Muscle layer of duodenum (tissue), 2 donors: ENCODE measurements at regions not wholly inside any gene's neighbourhood (a gene's known extent, or its start where the extent isn't known, plus 50 kb on each side); places are given as distances from the start of the nearest gene placed in this dataset.
"Not testable (repeated sequence)": the region's sequence is repeated elsewhere in the genome, so short reads cannot be mapped to it uniquely, and the experiment has no call there.

ENCODE experiments used
- H3K27ac ChIP-seq: one replicate; pipeline ENCODE4 v1.7.0; 2013; ENCODE audit warnings: mild to moderate bottlenecking, low read length
- H3K27me3 ChIP-seq: one replicate; pipeline ENCODE4 v1.7.0; 2013; ENCODE audit warnings: low read depth, mild to moderate bottlenecking, control low read depth, low read length
- H3K36me3 ChIP-seq, 2 donors: one replicate each; pipeline ENCODE4 v1.7.0; 2013; ENCODE audit warnings: low read length in 2 of 2, control low read depth in 1 of 2, mild to moderate bottlenecking in 1 of 2; ENCODE audit not compliant: insufficient read depth in 2 of 2, control insufficient read depth in 1 of 2
- H3K4me1 ChIP-seq, 2 donors: one replicate each; pipeline ENCODE4 v1.7.0; 2013; ENCODE audit warnings: low read length in 2 of 2, mild to moderate bottlenecking in 2 of 2, control low read depth in 1 of 2, moderate library complexity in 1 of 2; ENCODE audit not compliant: insufficient read depth in 2 of 2, control insufficient read depth in 1 of 2
- H3K4me3 ChIP-seq, 2 donors: one replicate each; pipeline ENCODE4 v1.7.0; 2013; ENCODE audit warnings: low read length in 2 of 2, low read depth in 1 of 2, mild to moderate bottlenecking in 1 of 2
- H3K9me3 ChIP-seq, 2 donors: one replicate each; pipeline ENCODE4 v1.7.0; 2013; ENCODE audit warnings: low read length in 2 of 2, control low read depth in 1 of 2, mild to moderate bottlenecking in 1 of 2; ENCODE audit not compliant: control insufficient read depth in 1 of 2
- donor health status: healthy.

DNA sequence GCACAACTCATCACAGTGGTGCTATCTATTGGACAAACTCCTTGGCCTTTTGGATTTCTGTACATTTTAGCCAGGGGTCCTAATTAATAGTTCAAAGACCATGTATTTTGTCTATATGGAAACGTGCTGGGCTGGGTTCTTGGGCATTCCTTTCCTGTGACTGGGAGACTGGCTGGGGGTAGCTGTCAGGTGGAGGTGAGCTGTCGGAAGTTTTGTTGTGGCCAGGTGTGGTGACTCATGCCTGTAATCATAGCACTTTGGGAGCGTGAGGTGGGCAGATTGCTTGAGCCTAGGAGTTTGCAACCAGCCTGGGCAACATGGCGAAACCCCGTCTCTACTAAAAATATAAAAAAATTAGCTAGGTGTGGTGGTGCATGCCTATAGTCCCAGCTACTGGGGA is 392.4 kb downstream of the RPS6KC1 start:
- no peaks in the 10 kb centered on the region for H3K9me3 ChIP-seq
- H3K27me3 ChIP-seq, result no peaks in the 10 kb centered on the region
- no peaks in the 10 kb centered on the region for H3K4me1 ChIP-seq
- no peak overlapping the region for H3K27ac ChIP-seq
- H3K4me3 ChIP-seq, result no peak overlapping the region
- no peaks in the 10 kb centered on the region for H3K36me3 ChIP-seq

GRCh38 chr1:213444224-213444623 is 393.2 kb downstream of the RPS6KC1 start:
- Histone ChIP-seq H3K36me3 (no peaks in the 10 kb centered on the region), H3K9me3 (no peaks in the 10 kb centered on the region), H3K4me1 (no peaks in the 10 kb centered on the region), H3K27ac (no peak overlapping the region), H3K27me3 (no peaks in the 10 kb centered on the region), H3K4me3 (no peak overlapping the region)

GRCh38 chr1:213446496-213446895 is 395.5 kb downstream of the RPS6KC1 start:
- no peak overlapping the region for H3K4me3 ChIP-seq
- no peaks in the 10 kb centered on the region for H3K27me3 ChIP-seq
- H3K9me3 ChIP-seq, result no peaks in the 10 kb centered on the region
- H3K27ac ChIP-seq, result no peak overlapping the region
- no peaks in the 10 kb centered on the region for H3K4me1 ChIP-seq
- no peaks in the 10 kb centered on the region for H3K36me3 ChIP-seq

DNA sequence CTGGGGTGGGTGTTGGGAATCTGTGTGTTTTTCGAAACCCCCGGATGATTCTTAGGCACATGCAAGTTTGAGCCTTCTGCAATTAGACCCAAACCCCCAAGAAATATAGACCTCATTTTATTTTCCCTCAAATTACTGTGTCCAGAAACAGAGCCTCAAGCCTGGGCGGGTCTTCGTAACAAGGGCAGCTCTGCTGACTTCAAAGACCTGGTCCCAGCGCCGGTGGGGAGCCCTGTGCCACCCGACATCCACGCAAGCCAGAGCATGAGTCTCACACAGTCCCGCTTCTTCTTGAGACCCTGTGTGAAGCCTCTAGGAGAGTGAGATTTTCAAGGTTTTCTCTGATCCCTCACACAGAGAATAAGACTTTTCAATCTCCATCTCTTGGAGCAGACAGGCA is 397.3 kb downstream of the RPS6KC1 start:
- Histone ChIP-seq H3K4me1 (no peaks in the 10 kb centered on the region), H3K9me3 (no peaks in the 10 kb centered on the region), H3K27me3 (no peaks in the 10 kb centered on the region), H3K27ac (no peak overlapping the region), H3K4me3 (no peak overlapping the region), H3K36me3 (no peaks in the 10 kb centered on the region)

DNA sequence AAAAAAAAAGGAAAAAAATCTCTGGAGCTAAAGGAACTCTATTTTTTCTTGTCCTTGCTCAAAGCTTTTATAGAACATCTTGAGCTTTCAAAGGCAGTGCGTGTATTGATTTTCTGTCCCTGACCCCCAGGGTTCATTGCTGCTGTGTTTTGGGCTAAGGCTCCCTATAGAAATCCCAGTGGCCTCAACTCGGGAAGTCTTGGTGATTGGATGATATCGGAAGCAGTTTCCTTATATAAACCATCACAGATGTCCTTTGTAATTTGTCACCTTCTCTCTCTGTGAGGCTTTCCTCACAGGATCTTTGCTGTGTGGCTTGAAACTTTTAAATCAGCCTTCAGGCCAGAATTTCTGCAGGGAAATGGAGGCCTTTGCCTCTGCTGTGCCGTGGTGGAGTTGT is 397.7 kb downstream of the RPS6KC1 start:
- no peaks in the 10 kb centered on the region for H3K9me3 ChIP-seq
- H3K36me3 ChIP-seq, result no peaks in the 10 kb centered on the region
- H3K4me3 ChIP-seq, result no peak overlapping the region
- no peaks in the 10 kb centered on the region for H3K4me1 ChIP-seq
- no peak overlapping the region for H3K27ac ChIP-seq
- no peaks in the 10 kb centered on the region for H3K27me3 ChIP-seq

- Histone ChIP-seq H3K36me3 (no peaks in the 10 kb centered on the region), H3K9me3 (no peaks in the 10 kb centered on the region), H3K4me1 (peaks cover 0 to 6% of the 10 kb centered on the region in 2 donors), H3K27ac (no peak overlapping the region), H3K27me3 (no peaks in the 10 kb centered on the region), H3K4me3 (no peak overlapping the region)
Observed at GRCh38 chr1:213452501-213452900, 401.5 kb downstream of the RPS6KC1 start.

GRCh38 chr1:213457186-213457585 is 406.1 kb downstream of the RPS6KC1 start:
- no peak overlapping the region for H3K27ac ChIP-seq
- no peaks in the 10 kb centered on the region for H3K9me3 ChIP-seq
- peaks cover 0 to 6% of the 10 kb centered on the region in 2 donors for H3K4me1 ChIP-seq
- H3K27me3 ChIP-seq, result no peaks in the 10 kb centered on the region
- no peaks in the 10 kb centered on the region for H3K36me3 ChIP-seq
- no peak overlapping the region for H3K4me3 ChIP-seq

DNA sequence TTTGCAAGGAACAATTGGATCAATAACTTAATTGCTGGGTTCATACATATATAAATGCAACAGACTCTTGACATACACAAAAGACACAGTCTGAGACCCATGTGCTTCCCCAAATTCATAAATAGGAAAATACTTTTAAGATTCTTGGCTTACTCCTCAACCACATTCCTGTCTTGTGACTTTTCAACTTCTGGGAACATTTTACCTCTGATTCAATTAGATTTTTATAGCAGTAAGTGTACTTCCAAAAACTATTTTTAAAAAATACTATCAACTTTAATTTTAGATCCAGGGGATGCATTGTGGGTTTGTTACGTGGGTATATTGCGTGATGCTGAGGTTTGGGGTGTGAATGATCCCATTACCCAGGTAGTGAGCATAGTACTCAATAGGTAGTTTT is 406.7 kb downstream of the RPS6KC1 start:
- H3K27me3 ChIP-seq, result no peaks in the 10 kb centered on the region
- no peak overlapping the region for H3K27ac ChIP-seq
- H3K9me3 ChIP-seq, result no peaks in the 10 kb centered on the region
- H3K4me1 ChIP-seq, result peaks cover 0 to 6% of the 10 kb centered on the region in 2 donors
- H3K36me3 ChIP-seq, result no peaks in the 10 kb centered on the region
- H3K4me3 ChIP-seq, result no peak overlapping the region

DNA sequence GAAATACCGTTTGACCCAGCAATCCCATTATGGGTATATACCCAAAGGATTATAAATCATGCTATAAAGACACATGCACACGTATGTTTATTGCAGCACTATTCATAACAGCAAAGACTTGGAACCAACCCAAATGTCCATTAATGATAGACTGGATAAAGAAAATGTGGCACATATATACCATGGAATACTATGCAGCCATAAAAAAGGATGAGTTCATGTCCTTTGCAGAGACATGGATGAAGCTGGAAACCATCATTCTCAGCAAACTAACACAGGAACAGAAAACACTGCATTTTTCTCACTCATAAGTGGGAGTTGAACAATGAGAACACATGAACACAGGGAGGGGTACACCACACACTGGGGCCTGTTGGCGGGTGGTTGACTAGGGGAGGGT is 411.3 kb downstream of the RPS6KC1 start:
- H3K27ac ChIP-seq, H3K4me3 ChIP-seq, H3K9me3 ChIP-seq, H3K27me3 ChIP-seq, H3K36me3 ChIP-seq, H3K4me1 ChIP-seq: not testable (repeated sequence)

- H3K4me3 ChIP-seq, result no peak overlapping the region
- H3K27ac ChIP-seq, result no peak overlapping the region
- H3K36me3 ChIP-seq, result no peaks in the 10 kb centered on the region
- H3K27me3 ChIP-seq, result no peaks in the 10 kb centered on the region
- no peaks in the 10 kb centered on the region for H3K9me3 ChIP-seq
- H3K4me1 ChIP-seq, result no peaks in the 10 kb centered on the region
Observed at GRCh38 chr1:213464786-213465460, 413.9 kb downstream of the RPS6KC1 start.

GRCh38 chr1:213466541-213466940 is 415.5 kb downstream of the RPS6KC1 start:
- H3K27ac ChIP-seq, result no peak overlapping the region
- H3K36me3 ChIP-seq, result no peaks in the 10 kb centered on the region
- no peak overlapping the region for H3K4me3 ChIP-seq

DNA sequence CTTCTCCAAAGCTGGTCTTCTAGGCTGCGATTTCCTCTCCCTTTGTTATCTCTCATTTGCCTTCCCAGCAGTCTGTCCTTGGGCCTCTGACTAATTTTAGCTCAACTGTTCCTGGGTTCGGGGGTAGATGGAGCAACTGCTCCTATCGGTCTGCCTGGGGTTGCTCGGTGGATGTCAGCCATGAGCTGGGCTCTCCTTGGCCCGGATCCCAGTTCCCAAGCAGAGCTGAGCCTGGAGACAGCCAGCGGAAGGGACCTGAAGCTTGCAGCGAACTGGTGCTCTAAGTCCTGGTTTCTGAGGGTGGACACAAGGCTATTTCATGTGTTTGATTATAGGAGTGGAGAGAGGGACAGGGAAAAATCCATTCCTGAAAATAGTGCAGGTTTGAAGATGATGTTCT is 423.0 kb downstream of the RPS6KC1 start:
- H3K9me3 ChIP-seq, result no peaks in the 10 kb centered on the region
- no peaks in the 10 kb centered on the region for H3K27me3 ChIP-seq
- no peaks in the 10 kb centered on the region for H3K36me3 ChIP-seq
- H3K4me3 ChIP-seq, result no peak overlapping the region
- no peaks in the 10 kb centered on the region for H3K4me1 ChIP-seq
- H3K27ac ChIP-seq, result no peak overlapping the region

More at GRCh38 chr1:213466541-213466940, 415.5 kb downstream of the RPS6KC1 start:
- Histone ChIP-seq H3K27me3 (no peaks in the 10 kb centered on the region), H3K9me3 (no peaks in the 10 kb centered on the region), H3K4me1 (no peaks in the 10 kb centered on the region)
